Suppressor macrophage treated with lipopolysaccharide for 1 hour (primary cell): ENCODE measurements at regions not wholly inside any gene's neighbourhood (a gene's known extent, or its start where the extent isn't known, plus 50 kb on each side); places are given as distances from the start of the nearest gene placed in this dataset.
"Not testable (repeated sequence)": the region's sequence is repeated elsewhere in the genome, so short reads cannot be mapped to it uniquely, and the experiment has no call there.

Source experiments
- DNase-seq, 3 donors: peaks; one replicate each; pipeline ENCODE4 v3.0.0-alpha.2; 2020 to 2022

- DNase-seq: no peak
These were observed 77.0 kb downstream of the MRPL14 start for GRCh38 chr6:44049989-44050871.

- no peak for DNase-seq
These were observed 77.9 kb downstream of the MRPL14 start for GRCh38 chr6:44049163-44049988.

GRCh38 chr6:44048277-44048676 lies 79.0 kb downstream of the MRPL14 start:
- DNase-seq: no peak

- no peak for DNase-seq
These were observed 79.5 kb downstream of the MRPL14 start for GRCh38 chr6:44047801-44048200.

GRCh38 chr6:44047179-44047546 lies 80.1 kb downstream of the MRPL14 start:
- no peak for DNase-seq

GRCh38 chr6:44046516-44047178 lies 80.6 kb downstream of the MRPL14 start:
- DNase-seq: no peak

GRCh38 chr6:44045672-44046015 lies 81.6 kb downstream of the MRPL14 start:
- DNase-seq: no peak

GRCh38 chr6:44044940-44045671 lies 82.1 kb downstream of the MRPL14 start:
- DNase-seq: no peak

GRCh38 chr6:44044154-44044539 lies 83.1 kb downstream of the MRPL14 start:
- DNase-seq: no peak

- peak; percentile 44 to 54 (median 53) for DNase-seq
These were observed 83.6 kb downstream of the MRPL14 start for GRCh38 chr6:44043479-44044153.

GRCh38 chr6:44042989-44043478 lies 84.2 kb downstream of the MRPL14 start:
- peak; percentile 60 to 74 (median 67) for DNase-seq

GRCh38 chr6:44042261-44042988 lies 84.8 kb downstream of the MRPL14 start:
- DNase-seq: no peak

GRCh38 chr6:44041461-44042260 lies 85.6 kb downstream of the MRPL14 start:
- DNase-seq: peak; percentile 71 to 77 (median 73)

- DNase-seq: no peak
These were observed 86.5 kb downstream of the MRPL14 start for GRCh38 chr6:44040786-44041185.

- DNase-seq: no peak
These were observed 87.4 kb downstream of the MRPL14 start for GRCh38 chr6:44039839-44040350.

GRCh38 chr6:44039191-44039719 lies 88.0 kb downstream of the MRPL14 start:
- DNase-seq: no peak

- no peak for DNase-seq
These were observed 88.6 kb downstream of the MRPL14 start for GRCh38 chr6:44038543-44039065.

- no peak for DNase-seq
These were observed 89.3 kb downstream of the MRPL14 start for GRCh38 chr6:44037847-44038542.

- not testable (repeated sequence) for DNase-seq
These were observed 90.0 kb downstream of the MRPL14 start for GRCh38 chr6:44037276-44037675.
